HepG2 (cell line): ENCODE measurements at regions not wholly inside any gene's neighbourhood (a gene's known extent, or its start where the extent isn't known, plus 50 kb on each side); places are given as distances from the start of the nearest gene placed in this dataset.

ENCODE experiments used
- ARNTL ChIP-seq: sonication (generic); formaldehyde crosslinking; IDR thresholded peaks from 2 replicates; pipeline ENCODE4 v1.4.0; 2020; ENCODE audit warnings: mild to moderate bottlenecking, missing genetic modification reagents
- CBX1 ChIP-seq: IDR thresholded peaks from one replicate; pipeline ENCODE4 v1.6.1; 2016; ENCODE audit warnings: antibody characterized with exemption, low read depth
- CC2D1A ChIP-seq: sonication (generic); formaldehyde crosslinking; IDR thresholded peaks from 2 replicates; pipeline ENCODE4 v1.8.1; 2023; ENCODE audit warnings: mild to moderate bottlenecking, missing genetic modification reagents
- CREM ChIP-seq, 2 experiments: sonication (generic) in 1 of 2; formaldehyde crosslinking in 1 of 2; IDR thresholded peaks; 2 replicates each; pipeline versions ENCODE4 v1.4.0 to v1.6.1; 2016 to 2020; ENCODE audit warnings: antibody characterized with exemption in 1 of 2, mild to moderate bottlenecking in 1 of 2, missing genetic modification reagents in 1 of 2
- EHMT2 ChIP-seq: fragments of 200-600 bp; sonication (generic); IDR thresholded peaks from 2 replicates; pipeline ENCODE4 v1.7.0; 2017; ENCODE audit warnings: antibody characterized with exemption, low read depth, low read length, borderline replicate concordance
- ETV5 ChIP-seq: IDR thresholded peaks from 2 replicates; pipeline ENCODE4 v1.6.1; 2018; ENCODE audit warnings: missing biosample characterization, missing genetic modification reagents, inconsistent platforms, borderline replicate concordance
- FOXA3 ChIP-seq: IDR thresholded peaks from 2 replicates; pipeline ENCODE4 v1.6.1; 2016; ENCODE audit warnings: missing genetic modification reagents, missing compliant biosample characterization
- FOXO1 ChIP-seq: sonication (generic); formaldehyde crosslinking; IDR thresholded peaks from 2 replicates; pipeline ENCODE4 v1.4.0; 2020; ENCODE audit warnings: missing genetic modification reagents
- HDAC2 ChIP-seq: sonication (generic); formaldehyde crosslinking; IDR thresholded peaks from 2 replicates; pipeline ENCODE4 v1.4.0; 2020; ENCODE audit warnings: missing genetic modification reagents
- NR2C2 ChIP-seq: sonication (generic); formaldehyde crosslinking; IDR thresholded peaks from 2 replicates; pipeline ENCODE4 v1.4.0; 2020; ENCODE audit warnings: missing genetic modification reagents, mild to moderate bottlenecking, moderate library complexity, borderline replicate concordance
- RFXAP ChIP-seq: sonication (generic); formaldehyde crosslinking; IDR thresholded peaks from 2 replicates; pipeline ENCODE4 v1.4.0; 2020; ENCODE audit warnings: missing genetic modification reagents, borderline replicate concordance
- SMARCC2 ChIP-seq: fragments of 450-650 bp; IDR thresholded peaks from 2 replicates; pipeline ENCODE4 v1.6.1; 2017; ENCODE audit warnings: antibody characterized with exemption, mild to moderate bottlenecking
- YEATS4 ChIP-seq: sonication (generic); formaldehyde crosslinking; IDR thresholded peaks from 2 replicates; pipeline ENCODE4 v1.4.0; 2020; ENCODE audit warnings: missing genetic modification reagents, borderline replicate concordance
- ZFAT ChIP-seq: sonication (generic); formaldehyde crosslinking; conservative IDR thresholded peaks from 2 replicates; pipeline ENCODE4 v1.8.1; 2023; ENCODE audit warnings: missing genetic modification reagents, inconsistent platforms
- ZFP36L2 ChIP-seq: sonication (generic); formaldehyde crosslinking; IDR thresholded peaks from 2 replicates; pipeline ENCODE4 v1.4.0; 2020; ENCODE audit warnings: missing genetic modification reagents
- ZNF501 ChIP-seq: sonication (generic); formaldehyde crosslinking; IDR thresholded peaks from 2 replicates; pipeline ENCODE4 v1.5.1; 2020; ENCODE audit warnings: mild to moderate bottlenecking, moderate library complexity, missing genetic modification reagents
- ZSCAN9 ChIP-seq: IDR thresholded peaks from 2 replicates; pipeline ENCODE4 v1.6.1; 2016; ENCODE audit warnings: borderline replicate concordance
- TF ChIP-seq, protein P1 (sequence below): sonication (generic); formaldehyde crosslinking; conservative IDR thresholded peaks from 2 replicates; pipeline ENCODE4 v1.4.0; 2020; ENCODE audit warnings: missing genetic modification reagents
- TF ChIP-seq, protein P2 (sequence below): IDR thresholded peaks from 2 replicates; pipeline ENCODE4 v1.6.1; 2018; ENCODE audit warnings: missing genetic modification reagents, mild to moderate bottlenecking, missing compliant biosample characterization
- TF ChIP-seq, protein P3 (sequence below): sonication (generic); formaldehyde crosslinking; IDR thresholded peaks from 2 replicates; pipeline ENCODE4 v1.9.0; 2021; ENCODE audit warnings: missing genetic modification reagents, mild to moderate bottlenecking, borderline replicate concordance
- TF ChIP-seq, protein P4 (sequence below): sonication (generic); formaldehyde crosslinking; conservative IDR thresholded peaks from 2 replicates; pipeline ENCODE4 v1.8.0; 2022; ENCODE audit warnings: mild to moderate bottlenecking, moderate library complexity, missing genetic modification reagents

DNA sequence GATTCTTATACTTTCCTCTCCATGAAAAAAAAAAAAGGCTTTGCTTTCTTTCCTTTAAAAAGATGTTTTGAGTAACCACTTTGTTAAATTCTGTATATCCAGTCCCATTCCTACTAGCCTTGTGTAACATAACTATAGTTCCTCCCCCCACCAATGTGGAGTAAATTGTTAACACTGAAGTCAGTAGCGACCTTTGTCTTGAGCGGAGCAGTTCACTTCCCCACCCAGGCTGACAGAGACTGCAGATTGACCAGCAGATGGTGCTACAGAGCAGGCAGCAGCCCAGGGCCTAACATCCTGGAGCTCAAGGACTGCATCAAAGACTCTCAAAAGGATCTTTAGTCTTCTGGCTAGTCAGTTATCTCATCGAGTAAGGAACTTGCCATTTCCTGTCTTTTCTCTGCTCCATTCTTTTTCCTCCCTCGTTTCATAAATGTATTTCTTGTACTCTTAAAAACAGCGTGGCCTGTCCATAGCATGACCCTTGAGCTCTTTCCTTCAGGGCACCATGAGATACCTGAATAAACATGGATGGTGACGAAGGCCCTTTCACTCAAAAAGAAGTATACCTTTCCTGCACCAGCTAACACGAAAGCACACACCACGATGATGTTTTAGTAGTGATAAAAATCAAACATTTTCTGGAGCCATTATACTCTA, 503.5 kb upstream of the PKN2 start (continued):
- TF ChIP-seq NR2C2 (CRISPR knock-in tag) (no peak), FOXA3 (CRISPR knock-in tag) (peak; percentile 68), CC2D1A (CRISPR knock-in tag) (no peak), ETV5 (CRISPR knock-in tag) (peak; percentile 57; the same call in 1 of the 2 replicates), CREM (IDR thresholded peaks at IDR 0.05) (peak; percentile 40; the same call in 1 of the 2 replicates), CREM (CRISPR knock-in tag; IDR thresholded peaks at IDR 0.05) (no peak), ZFAT (CRISPR knock-in tag) (no peak), RFXAP (CRISPR knock-in tag) (0 out of 2 replicates have a peak, but pooled peaks have one; percentile 48), HDAC2 (CRISPR knock-in tag) (peak; percentile 60; the same call in 1 of the 2 replicates), SMARCC2 (no peak), ZFP36L2 (CRISPR knock-in tag) (no peak), YEATS4 (0 out of 2 replicates have a peak, but pooled peaks have one; percentile 25), CBX1 (peak; percentile 64), ZSCAN9 (CRISPR knock-in tag) (no peak), EHMT2 (peak; percentile 77; the same call in 1 of the 2 replicates), ZNF501 (CRISPR knock-in tag) (peak; percentile 65; the same call in 1 of the 2 replicates), FOXO1 (CRISPR knock-in tag) (peak; percentile 65), ARNTL (no peak)
- TF ChIP-seq, protein P1, sequence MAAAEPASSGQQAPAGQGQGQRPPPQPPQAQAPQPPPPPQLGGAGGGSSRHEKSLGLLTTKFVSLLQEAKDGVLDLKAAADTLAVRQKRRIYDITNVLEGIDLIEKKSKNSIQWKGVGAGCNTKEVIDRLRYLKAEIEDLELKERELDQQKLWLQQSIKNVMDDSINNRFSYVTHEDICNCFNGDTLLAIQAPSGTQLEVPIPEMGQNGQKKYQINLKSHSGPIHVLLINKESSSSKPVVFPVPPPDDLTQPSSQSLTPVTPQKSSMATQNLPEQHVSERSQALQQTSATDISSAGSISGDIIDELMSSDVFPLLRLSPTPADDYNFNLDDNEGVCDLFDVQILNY, result no peak
- TF ChIP-seq, protein P2, sequence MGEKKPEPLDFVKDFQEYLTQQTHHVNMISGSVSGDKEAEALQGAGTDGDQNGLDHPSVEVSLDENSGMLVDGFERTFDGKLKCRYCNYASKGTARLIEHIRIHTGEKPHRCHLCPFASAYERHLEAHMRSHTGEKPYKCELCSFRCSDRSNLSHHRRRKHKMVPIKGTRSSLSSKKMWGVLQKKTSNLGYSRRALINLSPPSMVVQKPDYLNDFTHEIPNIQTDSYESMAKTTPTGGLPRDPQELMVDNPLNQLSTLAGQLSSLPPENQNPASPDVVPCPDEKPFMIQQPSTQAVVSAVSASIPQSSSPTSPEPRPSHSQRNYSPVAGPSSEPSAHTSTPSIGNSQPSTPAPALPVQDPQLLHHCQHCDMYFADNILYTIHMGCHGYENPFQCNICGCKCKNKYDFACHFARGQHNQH (CRISPR knock-in tag), result peak; percentile 56; the same call in 1 of the 2 replicates
- TF ChIP-seq, protein P3, sequence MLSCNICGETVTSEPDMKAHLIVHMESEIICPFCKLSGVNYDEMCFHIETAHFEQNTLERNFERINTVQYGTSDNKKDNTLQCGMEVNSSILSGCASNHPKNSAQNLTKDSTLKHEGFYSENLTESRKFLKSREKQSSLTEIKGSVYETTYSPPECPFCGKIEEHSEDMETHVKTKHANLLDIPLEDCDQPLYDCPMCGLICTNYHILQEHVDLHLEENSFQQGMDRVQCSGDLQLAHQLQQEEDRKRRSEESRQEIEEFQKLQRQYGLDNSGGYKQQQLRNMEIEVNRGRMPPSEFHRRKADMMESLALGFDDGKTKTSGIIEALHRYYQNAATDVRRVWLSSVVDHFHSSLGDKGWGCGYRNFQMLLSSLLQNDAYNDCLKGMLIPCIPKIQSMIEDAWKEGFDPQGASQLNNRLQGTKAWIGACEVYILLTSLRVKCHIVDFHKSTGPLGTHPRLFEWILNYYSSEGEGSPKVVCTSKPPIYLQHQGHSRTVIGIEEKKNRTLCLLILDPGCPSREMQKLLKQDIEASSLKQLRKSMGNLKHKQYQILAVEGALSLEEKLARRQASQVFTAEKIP (CRISPR knock-in tag), result no peak
- TF ChIP-seq, protein P4, sequence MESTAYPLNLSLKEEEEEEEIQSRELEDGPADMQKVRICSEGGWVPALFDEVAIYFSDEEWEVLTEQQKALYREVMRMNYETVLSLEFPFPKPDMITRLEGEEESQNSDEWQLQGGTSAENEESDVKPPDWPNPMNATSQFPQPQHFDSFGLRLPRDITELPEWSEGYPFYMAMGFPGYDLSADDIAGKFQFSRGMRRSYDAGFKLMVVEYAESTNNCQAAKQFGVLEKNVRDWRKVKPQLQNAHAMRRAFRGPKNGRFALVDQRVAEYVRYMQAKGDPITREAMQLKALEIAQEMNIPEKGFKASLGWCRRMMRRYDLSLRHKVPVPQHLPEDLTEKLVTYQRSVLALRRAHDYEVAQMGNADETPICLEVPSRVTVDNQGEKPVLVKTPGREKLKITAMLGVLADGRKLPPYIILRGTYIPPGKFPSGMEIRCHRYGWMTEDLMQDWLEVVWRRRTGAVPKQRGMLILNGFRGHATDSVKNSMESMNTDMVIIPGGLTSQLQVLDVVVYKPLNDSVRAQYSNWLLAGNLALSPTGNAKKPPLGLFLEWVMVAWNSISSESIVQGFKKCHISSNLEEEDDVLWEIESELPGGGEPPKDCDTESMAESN (CRISPR knock-in tag), result 0 out of 2 replicates have a peak, but pooled peaks have one; percentile 46
